ENCODE measurements at regions not wholly inside any gene's neighbourhood (a gene's known extent, or its start where the extent isn't known, plus 50 kb on each side); places are given as distances from the start of the nearest gene placed in this dataset.

GRCh38 chr5:56335212-56335611 lies 102.1 kb upstream of the ANKRD55 start:
- no peaks in the 10 kb centered on the region for H3K4me1 ChIP-seq (ENCODE audit: control insufficient read depth in 3 of 3, insufficient read depth in 3 of 3, low read length in 3 of 3)
- no peaks in the 10 kb centered on the region for H3K36me3 ChIP-seq (ENCODE audit: control insufficient read depth in 3 of 3, insufficient read depth in 3 of 3, low read length in 3 of 3)
- H3K27me3 ChIP-seq (ENCODE audit: control insufficient read depth in 3 of 3, insufficient read depth in 3 of 3, low read length in 3 of 3), result no peaks in the 10 kb centered on the region
- no peak overlapping the region for H3K27ac ChIP-seq (ENCODE audit: low read depth, low read length)
- H3K9me3 ChIP-seq (ENCODE audit: control insufficient read depth in 3 of 3, low read length in 3 of 3), result peaks cover 0 to 3% (median 2%) of the 10 kb centered on the region in 3 donors
- no peak overlapping the region for H3K9ac ChIP-seq (ENCODE audit: low read depth in 1 of 3, low read length in 3 of 3)
- no peak overlapping the region for H3K4me3 ChIP-seq (ENCODE audit: low read length in 3 of 3)

GRCh38 chr5:56330806-56331205 lies 97.7 kb upstream of the ANKRD55 start:
- Histone ChIP-seq H3K27ac (ENCODE audit: low read depth, low read length) (no peak overlapping the region), H3K9ac (ENCODE audit: low read depth in 1 of 3, low read length in 3 of 3) (no peak overlapping the region), H3K9me3 (ENCODE audit: control insufficient read depth in 3 of 3, low read length in 3 of 3) (peaks cover 0 to 2% (median 0%) of the 10 kb centered on the region in 3 donors), H3K36me3 (ENCODE audit: control insufficient read depth in 3 of 3, insufficient read depth in 3 of 3, low read length in 3 of 3) (no peaks in the 10 kb centered on the region), H3K4me1 (ENCODE audit: control insufficient read depth in 3 of 3, insufficient read depth in 3 of 3, low read length in 3 of 3) (no peaks in the 10 kb centered on the region), H3K27me3 (ENCODE audit: control insufficient read depth in 3 of 3, insufficient read depth in 3 of 3, low read length in 3 of 3) (no peaks in the 10 kb centered on the region), H3K4me3 (ENCODE audit: low read length in 3 of 3) (no peak overlapping the region)

GRCh38 chr5:56330167-56330566 lies 97.0 kb upstream of the ANKRD55 start:
- no peak overlapping the region for H3K9ac ChIP-seq (ENCODE audit: low read depth in 1 of 3, low read length in 3 of 3)
- H3K27me3 ChIP-seq (ENCODE audit: control insufficient read depth in 3 of 3, insufficient read depth in 3 of 3, low read length in 3 of 3), result no peaks in the 10 kb centered on the region
- H3K27ac ChIP-seq (ENCODE audit: low read depth, low read length), result no peak overlapping the region
- H3K4me1 ChIP-seq (ENCODE audit: control insufficient read depth in 3 of 3, insufficient read depth in 3 of 3, low read length in 3 of 3), result no peaks in the 10 kb centered on the region
- no peaks in the 10 kb centered on the region for H3K36me3 ChIP-seq (ENCODE audit: control insufficient read depth in 3 of 3, insufficient read depth in 3 of 3, low read length in 3 of 3)
- no peaks in the 10 kb centered on the region for H3K9me3 ChIP-seq (ENCODE audit: control insufficient read depth in 3 of 3, low read length in 3 of 3)
- H3K4me3 ChIP-seq (ENCODE audit: low read length in 3 of 3), result no peak overlapping the region

GRCh38 chr5:56329652-56330051 lies 96.5 kb upstream of the ANKRD55 start:
- Histone ChIP-seq H3K4me1 (ENCODE audit: control insufficient read depth in 3 of 3, insufficient read depth in 3 of 3, low read length in 3 of 3) (no peaks in the 10 kb centered on the region), H3K4me3 (ENCODE audit: low read length in 3 of 3) (no peak overlapping the region), H3K9ac (ENCODE audit: low read depth in 1 of 3, low read length in 3 of 3) (no peak overlapping the region), H3K27me3 (ENCODE audit: control insufficient read depth in 3 of 3, insufficient read depth in 3 of 3, low read length in 3 of 3) (no peaks in the 10 kb centered on the region), H3K27ac (ENCODE audit: low read depth, low read length) (no peak overlapping the region), H3K9me3 (ENCODE audit: control insufficient read depth in 3 of 3, low read length in 3 of 3) (no peaks in the 10 kb centered on the region), H3K36me3 (ENCODE audit: control insufficient read depth in 3 of 3, insufficient read depth in 3 of 3, low read length in 3 of 3) (no peaks in the 10 kb centered on the region)

GRCh38 chr5:56328753-56329560 lies 95.8 kb upstream of the ANKRD55 start:
- Histone ChIP-seq H3K4me1 (ENCODE audit: control insufficient read depth in 3 of 3, insufficient read depth in 3 of 3, low read length in 3 of 3) (no peaks in the 10 kb centered on the region), H3K9ac (ENCODE audit: low read depth in 1 of 3, low read length in 3 of 3) (no peak overlapping the region), H3K4me3 (ENCODE audit: low read length in 3 of 3) (no peak overlapping the region), H3K27me3 (ENCODE audit: control insufficient read depth in 3 of 3, insufficient read depth in 3 of 3, low read length in 3 of 3) (no peaks in the 10 kb centered on the region), H3K27ac (ENCODE audit: low read depth, low read length) (no peak overlapping the region), H3K36me3 (ENCODE audit: control insufficient read depth in 3 of 3, insufficient read depth in 3 of 3, low read length in 3 of 3) (no peaks in the 10 kb centered on the region), H3K9me3 (ENCODE audit: control insufficient read depth in 3 of 3, low read length in 3 of 3) (no peaks in the 10 kb centered on the region)

- H3K4me1 ChIP-seq (ENCODE audit: control insufficient read depth in 3 of 3, insufficient read depth in 3 of 3, low read length in 3 of 3), result no peaks in the 10 kb centered on the region
- no peaks in the 10 kb centered on the region for H3K27me3 ChIP-seq (ENCODE audit: control insufficient read depth in 3 of 3, insufficient read depth in 3 of 3, low read length in 3 of 3)
- no peak overlapping the region for H3K27ac ChIP-seq (ENCODE audit: low read depth, low read length)
- H3K9me3 ChIP-seq (ENCODE audit: control insufficient read depth in 3 of 3, low read length in 3 of 3), result no peaks in the 10 kb centered on the region
- no peak overlapping the region for H3K4me3 ChIP-seq (ENCODE audit: low read length in 3 of 3)
- H3K9ac ChIP-seq (ENCODE audit: low read depth in 1 of 3, low read length in 3 of 3), result no peak overlapping the region
- H3K36me3 ChIP-seq (ENCODE audit: control insufficient read depth in 3 of 3, insufficient read depth in 3 of 3, low read length in 3 of 3), result no peaks in the 10 kb centered on the region
Measured at GRCh38 chr5:56327809-56328208, 94.7 kb upstream of the ANKRD55 start.

- no peaks in the 10 kb centered on the region for H3K36me3 ChIP-seq (ENCODE audit: control insufficient read depth in 3 of 3, insufficient read depth in 3 of 3, low read length in 3 of 3)
- no peaks in the 10 kb centered on the region for H3K4me1 ChIP-seq (ENCODE audit: control insufficient read depth in 3 of 3, insufficient read depth in 3 of 3, low read length in 3 of 3)
- H3K4me3 ChIP-seq (ENCODE audit: low read length in 3 of 3), result no peak overlapping the region
- H3K27me3 ChIP-seq (ENCODE audit: control insufficient read depth in 3 of 3, insufficient read depth in 3 of 3, low read length in 3 of 3), result no peaks in the 10 kb centered on the region
- no peak overlapping the region for H3K9ac ChIP-seq (ENCODE audit: low read depth in 1 of 3, low read length in 3 of 3)
- no peaks in the 10 kb centered on the region for H3K9me3 ChIP-seq (ENCODE audit: control insufficient read depth in 3 of 3, low read length in 3 of 3)
- H3K27ac ChIP-seq (ENCODE audit: low read depth, low read length), result no peak overlapping the region
Measured at GRCh38 chr5:56326770-56327169, 93.6 kb upstream of the ANKRD55 start.

GRCh38 chr5:56326116-56326515 lies 93.0 kb upstream of the ANKRD55 start:
- no peak overlapping the region for H3K27ac ChIP-seq (ENCODE audit: low read depth, low read length)
- no peak overlapping the region for H3K9ac ChIP-seq (ENCODE audit: low read depth in 1 of 3, low read length in 3 of 3)
- no peaks in the 10 kb centered on the region for H3K4me1 ChIP-seq (ENCODE audit: control insufficient read depth in 3 of 3, insufficient read depth in 3 of 3, low read length in 3 of 3)
- H3K4me3 ChIP-seq (ENCODE audit: low read length in 3 of 3), result no peak overlapping the region
- no peaks in the 10 kb centered on the region for H3K9me3 ChIP-seq (ENCODE audit: control insufficient read depth in 3 of 3, low read length in 3 of 3)
- H3K36me3 ChIP-seq (ENCODE audit: control insufficient read depth in 3 of 3, insufficient read depth in 3 of 3, low read length in 3 of 3), result no peaks in the 10 kb centered on the region
- no peaks in the 10 kb centered on the region for H3K27me3 ChIP-seq (ENCODE audit: control insufficient read depth in 3 of 3, insufficient read depth in 3 of 3, low read length in 3 of 3)

GRCh38 chr5:56325039-56325438 lies 91.9 kb upstream of the ANKRD55 start:
- no peaks in the 10 kb centered on the region for H3K9me3 ChIP-seq (ENCODE audit: control insufficient read depth in 3 of 3, low read length in 3 of 3)
- no peaks in the 10 kb centered on the region for H3K27me3 ChIP-seq (ENCODE audit: control insufficient read depth in 3 of 3, insufficient read depth in 3 of 3, low read length in 3 of 3)
- no peaks in the 10 kb centered on the region for H3K36me3 ChIP-seq (ENCODE audit: control insufficient read depth in 3 of 3, insufficient read depth in 3 of 3, low read length in 3 of 3)
- no peak overlapping the region for H3K4me3 ChIP-seq (ENCODE audit: low read length in 3 of 3)
- no peak overlapping the region for H3K9ac ChIP-seq (ENCODE audit: low read depth in 1 of 3, low read length in 3 of 3)
- H3K4me1 ChIP-seq (ENCODE audit: control insufficient read depth in 3 of 3, insufficient read depth in 3 of 3, low read length in 3 of 3), result no peaks in the 10 kb centered on the region
- H3K27ac ChIP-seq (ENCODE audit: low read depth, low read length), result no peak overlapping the region

- H3K27me3 ChIP-seq (ENCODE audit: control insufficient read depth in 3 of 3, insufficient read depth in 3 of 3, low read length in 3 of 3), result no peaks in the 10 kb centered on the region
- no peaks in the 10 kb centered on the region for H3K9me3 ChIP-seq (ENCODE audit: control insufficient read depth in 3 of 3, low read length in 3 of 3)
Measured at GRCh38 chr5:56323505-56323904, 90.4 kb upstream of the ANKRD55 start.

More at GRCh38 chr5:56323505-56323904, 90.4 kb upstream of the ANKRD55 start:
- H3K4me3 ChIP-seq (ENCODE audit: low read length in 3 of 3), result no peak overlapping the region
- H3K36me3 ChIP-seq (ENCODE audit: control insufficient read depth in 3 of 3, insufficient read depth in 3 of 3, low read length in 3 of 3), result no peaks in the 10 kb centered on the region
- H3K27ac ChIP-seq (ENCODE audit: low read depth, low read length), result no peak overlapping the region
- no peaks in the 10 kb centered on the region for H3K4me1 ChIP-seq (ENCODE audit: control insufficient read depth in 3 of 3, insufficient read depth in 3 of 3, low read length in 3 of 3)
- no peak overlapping the region for H3K9ac ChIP-seq (ENCODE audit: low read depth in 1 of 3, low read length in 3 of 3)
